Umbilical cord (tissue), 1 donor: ENCODE measurements at regions not wholly inside any gene's neighbourhood (a gene's known extent, or its start where the extent isn't known, plus 50 kb on each side); places are given as distances from the start of the nearest gene placed in this dataset.
A peak's percentile ranks its signal among the peaks of the same experiment; 100 is the strongest.

Experiments used
- DNase-seq: peaks from one replicate; pipeline ENCODE4 v3.0.0-alpha.2; 2015; ENCODE audit warnings: low spot score

DNA sequence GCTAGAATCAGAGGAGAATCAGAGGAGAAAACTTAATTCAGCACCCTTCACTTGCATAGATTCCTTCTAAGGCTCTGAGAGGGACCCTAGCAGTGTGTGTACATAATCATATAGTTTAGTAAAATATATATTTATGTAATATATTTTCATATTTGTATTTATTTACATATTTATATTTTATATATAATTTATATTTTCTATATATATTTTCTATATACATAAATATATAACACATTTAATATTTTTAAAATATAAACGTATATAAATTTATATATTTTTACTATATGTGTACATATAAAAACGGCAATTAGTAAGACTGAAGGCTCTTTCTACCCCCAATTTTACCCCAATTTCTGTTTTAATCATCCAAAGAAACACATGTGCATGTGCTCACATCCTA, 80.3 kb downstream of the NXPE2 start:
- no peak for DNase-seq

- peak; percentile 83 for DNase-seq
Measured at GRCh38 chr11:114762408-114762807, 84.1 kb downstream of the NXPE2 start.

DNA sequence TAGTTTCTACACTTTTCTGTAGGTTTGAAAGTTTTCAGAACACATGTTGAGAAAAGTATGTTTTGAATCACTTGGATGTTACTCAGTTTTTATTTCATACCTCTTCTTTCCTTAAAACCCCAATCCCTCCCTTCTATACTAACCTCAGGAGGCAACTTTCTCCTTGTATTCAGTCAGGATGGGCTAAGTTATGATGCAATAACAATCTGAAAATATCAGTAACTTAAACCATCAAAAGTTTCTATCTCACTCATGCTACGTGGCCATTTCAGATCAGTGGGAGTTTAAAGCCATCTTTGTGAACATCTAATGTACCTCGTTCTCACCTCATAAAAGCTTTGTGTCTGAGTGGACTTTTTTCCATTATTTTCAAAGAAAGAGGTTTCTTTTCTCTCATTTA, 86.2 kb downstream of the NXPE2 start:
- DNase-seq = no peak

GRCh38 chr11:114771172-114771571, 92.8 kb downstream of the NXPE2 start:
- DNase-seq = no peak

GRCh38 chr11:114773541-114774338, 95.4 kb downstream of the NXPE2 start:
- no peak for DNase-seq

- peak; percentile 72 for DNase-seq
Measured at GRCh38 chr11:114774599-114775361, 96.5 kb downstream of the NXPE2 start.

GRCh38 chr11:114775875-114776621, 97.7 kb downstream of the NXPE2 start:
- peak; percentile 1 for DNase-seq

GRCh38 chr11:114776956-114777355, 98.6 kb downstream of the NXPE2 start:
- DNase-seq = no peak

GRCh38 chr11:114779189-114779588, 100.9 kb downstream of the NXPE2 start:
- no peak for DNase-seq

- DNase-seq = no peak
Measured at GRCh38 chr11:114782650-114783310, 104.5 kb downstream of the NXPE2 start.

DNA sequence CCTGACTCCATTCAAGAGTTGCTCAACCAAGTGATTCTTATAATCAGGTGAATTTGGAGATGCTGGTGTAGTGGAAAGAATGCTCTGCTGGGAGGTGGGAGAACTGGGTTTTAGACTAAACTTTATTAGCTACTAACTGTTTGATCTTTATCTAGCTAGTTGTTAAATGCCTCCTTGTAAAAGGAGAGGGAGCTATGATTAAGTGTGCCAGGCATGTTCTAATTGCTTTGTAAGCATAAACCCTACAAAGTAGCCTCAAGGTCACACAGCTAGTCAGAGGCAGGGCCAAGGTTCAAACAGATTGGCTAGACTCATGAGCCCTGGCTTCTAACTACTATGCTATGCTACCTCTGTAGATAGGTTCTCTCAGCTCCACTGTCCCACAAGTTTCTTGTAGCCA, 105.5 kb downstream of the NXPE2 start:
- no peak for DNase-seq

DNA sequence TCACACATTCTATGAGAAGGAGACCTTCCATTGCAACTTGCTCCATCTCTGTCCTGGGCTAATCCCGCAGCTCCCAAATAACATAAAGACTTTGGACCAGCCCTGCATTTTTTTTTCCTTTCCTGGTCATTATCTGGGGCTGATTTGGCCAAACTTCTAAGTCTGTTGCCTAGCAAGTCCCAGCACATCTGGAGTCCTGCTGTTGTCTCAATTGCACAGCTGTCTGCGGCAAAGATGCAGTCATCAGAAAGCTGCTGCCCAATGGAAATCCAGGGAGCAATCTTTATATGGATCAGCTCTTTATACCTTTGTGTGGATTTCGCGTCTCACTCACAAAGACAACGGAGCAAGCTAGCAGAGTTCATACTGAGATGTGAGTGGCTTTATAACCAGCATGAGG, 105.9 kb downstream of the NXPE2 start:
- DNase-seq = peak; percentile 46

GRCh38 chr11:114784891-114785290, 106.6 kb downstream of the NXPE2 start:
- no peak for DNase-seq

- DNase-seq = no peak
Measured at GRCh38 chr11:114785820-114786219, 107.5 kb downstream of the NXPE2 start.

DNA sequence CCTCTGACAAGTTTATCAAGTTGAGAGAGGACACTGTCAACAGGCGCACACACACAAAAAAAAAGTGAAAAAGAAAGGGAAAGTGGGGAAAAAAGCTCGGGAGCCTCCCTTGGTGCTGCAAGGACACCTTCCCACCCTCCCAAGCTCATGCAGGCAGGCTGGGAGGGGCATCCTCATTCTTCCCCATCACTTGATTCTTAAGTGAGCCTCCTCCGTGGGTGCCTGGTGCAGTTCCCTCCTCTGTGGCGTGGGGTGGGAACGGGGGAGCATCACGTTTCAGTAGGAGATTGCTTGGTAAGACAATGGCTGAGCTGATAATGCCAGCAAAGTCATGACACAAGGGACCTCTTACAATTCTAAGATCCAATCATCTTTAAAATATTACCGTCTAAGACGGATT, 108.8 kb downstream of the NXPE2 start:
- no peak for DNase-seq

DNA sequence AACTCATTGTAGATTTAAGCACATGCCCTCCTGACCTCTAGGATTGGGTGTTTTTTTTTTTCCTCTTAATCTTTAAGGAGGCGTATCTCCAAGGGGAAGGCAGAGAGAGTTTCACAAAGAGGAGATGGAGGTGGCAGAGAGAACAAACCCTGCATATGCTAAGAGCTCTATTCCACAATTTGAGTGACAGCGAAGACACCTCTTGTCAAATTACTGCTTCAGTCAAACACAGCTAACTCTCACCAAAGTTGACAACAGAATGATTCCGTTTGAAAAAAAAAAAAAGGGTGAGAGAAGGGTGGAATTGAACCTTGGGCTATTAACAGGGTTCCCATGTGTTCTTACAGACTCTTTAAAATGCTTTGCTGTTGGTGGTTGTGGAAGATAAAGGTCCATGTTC, 112.6 kb downstream of the NXPE2 start:
- DNase-seq = no peak

DNA sequence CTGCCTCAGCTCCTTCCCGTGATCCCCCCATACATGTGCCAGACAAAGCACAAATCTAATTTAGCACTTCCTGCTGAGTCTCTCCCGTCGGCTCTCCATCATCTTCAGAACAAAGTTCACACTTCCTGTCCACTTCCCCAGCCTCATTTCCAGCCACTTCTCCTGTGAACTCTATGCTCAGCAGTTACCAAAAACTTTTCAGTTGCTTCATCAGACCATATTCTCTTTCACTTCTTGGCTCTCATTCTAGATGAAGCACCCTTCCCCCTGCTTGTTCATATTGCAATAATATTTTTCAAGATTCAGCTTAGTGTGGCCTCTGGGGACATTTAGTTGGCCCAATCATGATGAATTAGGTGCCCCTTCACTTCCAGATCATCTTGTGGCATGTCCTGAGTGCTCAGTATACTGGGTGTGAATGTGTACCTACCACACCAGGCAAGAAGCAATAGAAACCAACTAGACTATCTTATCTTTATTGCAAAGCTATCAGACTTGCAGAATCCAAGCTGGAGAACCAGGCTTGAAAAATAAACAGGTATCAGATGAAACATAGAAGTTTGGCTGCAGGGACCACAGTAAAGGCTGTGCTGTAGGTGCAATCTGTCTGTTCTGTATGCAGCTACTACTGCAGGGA, 115.8 kb downstream of the NXPE2 start:
- no peak for DNase-seq

GRCh38 chr11:114796954-114797721, 118.8 kb downstream of the NXPE2 start:
- DNase-seq = peak; percentile 55

DNA sequence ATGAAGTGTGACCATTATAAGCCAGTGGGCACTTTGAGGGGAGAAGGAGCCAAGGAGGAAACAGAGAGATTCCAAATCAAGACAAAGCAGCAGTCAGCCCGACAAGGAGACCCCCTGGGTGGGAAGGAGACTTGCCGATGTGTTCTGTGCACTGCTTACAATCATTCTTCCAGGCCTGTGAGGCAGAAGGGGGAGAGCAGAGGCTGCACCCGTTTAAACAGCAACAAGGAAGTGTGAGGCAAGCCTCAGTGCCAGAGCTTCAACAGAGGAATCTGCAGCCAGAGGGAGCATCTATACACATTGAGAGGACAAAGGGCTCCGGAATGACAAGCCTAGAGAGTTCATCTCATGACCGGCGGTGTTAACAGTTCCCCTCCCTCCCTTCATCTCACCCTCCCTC, 121.1 kb downstream of the NXPE2 start:
- peak; percentile 41 for DNase-seq

DNA sequence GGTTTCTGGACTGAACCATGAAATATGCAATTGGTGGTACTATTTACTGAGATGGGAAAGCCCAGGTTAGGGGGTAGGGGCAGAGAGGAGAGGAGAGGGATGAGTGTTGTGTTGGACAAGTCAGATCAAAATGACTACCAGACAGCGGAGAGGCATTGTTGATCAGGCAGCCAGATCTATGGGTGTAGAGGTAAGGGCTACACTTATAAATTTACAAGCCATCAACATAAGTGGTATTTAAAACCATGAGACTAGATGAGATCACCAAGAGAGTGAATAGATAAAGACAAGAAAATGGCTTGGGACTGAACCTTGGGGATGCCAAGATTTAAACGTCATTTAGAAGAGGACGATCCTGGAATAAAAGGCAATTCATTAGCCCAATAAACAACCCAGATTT, 123.4 kb downstream of the NXPE2 start:
- DNase-seq = no peak

DNA sequence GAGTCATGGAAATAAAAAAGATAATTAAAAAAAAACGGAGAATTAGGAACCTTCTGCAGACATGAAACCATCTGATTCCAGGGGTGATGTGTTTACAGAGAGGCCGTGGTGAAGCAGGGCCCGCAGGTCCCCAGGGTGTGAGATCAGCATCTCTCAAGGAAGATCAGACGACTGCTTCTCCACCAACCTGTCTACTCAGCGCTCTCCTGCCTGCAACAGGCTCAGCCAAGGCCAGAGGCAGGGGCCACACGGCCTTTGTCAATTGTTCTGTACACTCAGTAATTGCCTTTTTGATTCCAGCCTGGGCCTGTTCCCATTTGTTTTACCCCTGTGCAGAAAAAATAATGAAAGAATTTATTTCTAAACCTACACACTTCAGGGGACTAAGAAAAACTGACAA, 124.6 kb downstream of the NXPE2 start:
- DNase-seq = no peak
